Skin epidermis (tissue), 12 donors: ENCODE measurements at regions not wholly inside any gene's neighbourhood (a gene's known extent, or its start where the extent isn't known, plus 50 kb on each side); places are given as distances from the start of the nearest gene placed in this dataset.

Experiments
- H3K27ac ChIP-seq, 21 experiments: fragments of 200-600 bp; sonication (generic) in 11 of 21; one replicate each; pipeline ENCODE4 v1.5.0; 2020; ENCODE audit warnings: mild to moderate bottlenecking in 3 of 21, inconsistent platforms in 2 of 21, moderate library complexity in 2 of 21
- H3K4me3 ChIP-seq, 7 experiments: fragments of 200-600 bp; sonication (generic) in 2 of 7; one replicate each; pipeline ENCODE4 v1.5.0; 2020; ENCODE audit warnings: inconsistent platforms in 2 of 7, mild to moderate bottlenecking in 2 of 7, moderate library complexity in 1 of 7

- Histone ChIP-seq H3K27ac (no peak overlapping the region), H3K4me3 (no peak overlapping the region)
These were observed 266.6 kb upstream of the PWP1 start for GRCh38 chr12:107418981-107419380.

- no peak overlapping the region for H3K27ac ChIP-seq
- no peak overlapping the region for H3K4me3 ChIP-seq
These were observed 262.1 kb upstream of the PWP1 start for GRCh38 chr12:107423531-107423930.

GRCh38 chr12:107429006-107429705 lies 256.4 kb upstream of the PWP1 start:
- Histone ChIP-seq H3K27ac (peak overlapping the region in 1 of 21 experiments; percentile 12), H3K4me3 (no peak overlapping the region)

GRCh38 chr12:107431942-107432341 lies 253.7 kb upstream of the PWP1 start:
- Histone ChIP-seq H3K27ac (no peak overlapping the region), H3K4me3 (no peak overlapping the region)

GRCh38 chr12:107435072-107435471 lies 250.5 kb upstream of the PWP1 start:
- no peak overlapping the region for H3K27ac ChIP-seq
- no peak overlapping the region for H3K4me3 ChIP-seq

GRCh38 chr12:107435520-107435919 lies 250.1 kb upstream of the PWP1 start:
- Histone ChIP-seq H3K4me3 (no peak overlapping the region), H3K27ac (no peak overlapping the region)

- Histone ChIP-seq H3K27ac (no peak overlapping the region), H3K4me3 (no peak overlapping the region)
These were observed 249.2 kb upstream of the PWP1 start for GRCh38 chr12:107436376-107436775.

GRCh38 chr12:107436836-107437235 lies 248.8 kb upstream of the PWP1 start:
- H3K4me3 ChIP-seq = no peak overlapping the region

GRCh38 chr12:107437954-107438353 lies 247.6 kb upstream of the PWP1 start:
- H3K4me3 ChIP-seq = no peak overlapping the region
- no peak overlapping the region for H3K27ac ChIP-seq

More at GRCh38 chr12:107436836-107437235, 248.8 kb upstream of the PWP1 start:
- no peak overlapping the region for H3K27ac ChIP-seq

GRCh38 chr12:107439026-107439738 lies 246.4 kb upstream of the PWP1 start:
- Histone ChIP-seq H3K4me3 (no peak overlapping the region), H3K27ac (no peak overlapping the region)

- Histone ChIP-seq H3K4me3 (no peak overlapping the region), H3K27ac (no peak overlapping the region)
These were observed 245.0 kb upstream of the PWP1 start for GRCh38 chr12:107440606-107441005.

GRCh38 chr12:107441665-107442300 lies 243.8 kb upstream of the PWP1 start:
- H3K27ac ChIP-seq = peak overlapping the region in 11 of 21 experiments; percentile 0 to 65 (median 29)
- peak overlapping the region in 1 of 7 experiments; percentile 15 for H3K4me3 ChIP-seq

GRCh38 chr12:107442326-107442987 lies 243.1 kb upstream of the PWP1 start:
- peak overlapping the region in 11 of 21 experiments; percentile 0 to 65 (median 29) for H3K27ac ChIP-seq
- peak overlapping the region in 1 of 7 experiments; percentile 15 for H3K4me3 ChIP-seq

- no peak overlapping the region for H3K4me3 ChIP-seq
- no peak overlapping the region for H3K27ac ChIP-seq
These were observed 242.1 kb upstream of the PWP1 start for GRCh38 chr12:107443320-107444090.

GRCh38 chr12:107444771-107445170 lies 240.8 kb upstream of the PWP1 start:
- Histone ChIP-seq H3K27ac (no peak overlapping the region), H3K4me3 (no peak overlapping the region)

- H3K27ac ChIP-seq = no peak overlapping the region
- H3K4me3 ChIP-seq = no peak overlapping the region
These were observed 239.1 kb upstream of the PWP1 start for GRCh38 chr12:107446476-107446875.

GRCh38 chr12:107447336-107447735 lies 238.3 kb upstream of the PWP1 start:
- no peak overlapping the region for H3K27ac ChIP-seq
- H3K4me3 ChIP-seq = no peak overlapping the region

- Histone ChIP-seq H3K4me3 (no peak overlapping the region), H3K27ac (no peak overlapping the region)
These were observed 237.4 kb upstream of the PWP1 start for GRCh38 chr12:107448198-107448597.

GRCh38 chr12:107449891-107450290 lies 235.7 kb upstream of the PWP1 start:
- no peak overlapping the region for H3K4me3 ChIP-seq
- H3K27ac ChIP-seq = no peak overlapping the region

GRCh38 chr12:107450541-107450940 lies 235.1 kb upstream of the PWP1 start:
- H3K4me3 ChIP-seq = no peak overlapping the region
- H3K27ac ChIP-seq = no peak overlapping the region
